Keratinocyte (primary cell): ENCODE measurements at regions not wholly inside any gene's neighbourhood (a gene's known extent, or its start where the extent isn't known, plus 50 kb on each side); places are given as distances from the start of the nearest gene placed in this dataset.

ENCODE experiments used
- DNase-seq: peaks from one replicate; pipeline ENCODE4 v3.0.0-alpha.2; 2011; ENCODE audit warnings: low read depth, missing footprints, low spot score
- FAIRE-seq: peaks from 2 replicates; lab custom pipeline; 2011; peaks lifted over from hg19 to GRCh38; lab: Jason Lieb, UNC
- H2AFZ ChIP-seq: 2 replicates; pipeline ENCODE4 v1.6.0; 2012; ENCODE audit warnings: low read length, control low read depth, inconsistent platforms; ENCODE audit not compliant: control insufficient read depth
- H3K27ac ChIP-seq: 2 replicates; pipeline ENCODE4 v1.5.1; 2011; ENCODE audit warnings: low read length; ENCODE audit not compliant: control insufficient read depth, insufficient read depth
- H3K27me3 ChIP-seq: 3 replicates; pipeline ENCODE4 v1.6.0; 2011; ENCODE audit warnings: low read length; ENCODE audit not compliant: control insufficient read depth, insufficient read depth; ENCODE audit errors: extremely low read depth
- H3K36me3 ChIP-seq, 2 experiments: 2 replicates in 1 of 2; 3 replicates in 1 of 2; pipeline ENCODE4 v1.5.1; 2011; ENCODE audit warnings: low read length in 2 of 2, mild to moderate bottlenecking in 1 of 2; ENCODE audit not compliant: control insufficient read depth in 2 of 2, insufficient read depth in 2 of 2; ENCODE audit errors: extremely low read depth in 1 of 2
- H3K4me1 ChIP-seq: 3 replicates; pipeline ENCODE4 v1.5.1; 2011; ENCODE audit warnings: low read length; ENCODE audit not compliant: control insufficient read depth, insufficient read depth; ENCODE audit errors: extremely low read depth
- H3K4me2 ChIP-seq: 3 replicates; pipeline ENCODE4 v1.6.0; 2011; ENCODE audit warnings: low read depth, low read length; ENCODE audit not compliant: control insufficient read depth, insufficient read depth; ENCODE audit errors: extremely low read depth
- H3K4me3 ChIP-seq, 3 experiments: fragments of 200-600 bp in 1 of 3; sonication (generic) in 1 of 3; 2 replicates in 2 of 3; 3 replicates in 1 of 3; pipeline ENCODE4 v1.5.1; 2011 to 2016; ENCODE audit warnings: low read length in 3 of 3, mild to moderate bottlenecking in 3 of 3, control low read depth in 2 of 3, inconsistent platforms in 1 of 3, low read depth in 1 of 3, mixed read lengths in 1 of 3, mixed run types in 1 of 3, moderate library complexity in 1 of 3; ENCODE audit not compliant: control insufficient read depth in 2 of 3, insufficient read depth in 2 of 3; ENCODE audit errors: extremely low read depth in 1 of 3
- H3K79me2 ChIP-seq: 2 replicates; pipeline ENCODE4 v1.6.0; 2012; ENCODE audit warnings: low read length; ENCODE audit not compliant: control insufficient read depth, insufficient read depth
- H3K9ac ChIP-seq: 3 replicates; pipeline ENCODE4 v1.6.0; 2011; ENCODE audit warnings: low read length; ENCODE audit not compliant: control insufficient read depth, insufficient read depth; ENCODE audit errors: extremely low read depth
- H3K9me1 ChIP-seq: 3 replicates; pipeline ENCODE4 v1.6.0; 2011; ENCODE audit warnings: low read length; ENCODE audit not compliant: control insufficient read depth, insufficient read depth; ENCODE audit errors: extremely low read depth
- H3K9me3 ChIP-seq: 2 replicates; pipeline ENCODE4 v1.5.1; 2012; ENCODE audit warnings: low read depth, low read length; ENCODE audit not compliant: control insufficient read depth
- H4K20me1 ChIP-seq: 3 replicates; pipeline ENCODE4 v1.6.0; 2011; ENCODE audit warnings: low read length; ENCODE audit not compliant: control insufficient read depth, insufficient read depth; ENCODE audit errors: extremely low read depth
- CTCF ChIP-seq, 3 experiments: IDR thresholded peaks in 1 of 3; conservative IDR thresholded peaks in 1 of 3; optimal IDR thresholded peaks in 1 of 3; 2 replicates in 2 of 3; 3 replicates in 1 of 3; pipeline versions ENCODE3 to v1.5.1; 2011; ENCODE audit warnings: low read length in 3 of 3, mild to moderate bottlenecking in 3 of 3, moderate library complexity in 2 of 3, control low read depth in 1 of 3, inconsistent platforms in 1 of 3; ENCODE audit not compliant: insufficient read depth in 2 of 3; ENCODE audit errors: extremely low read depth in 1 of 3
- EZH2 ChIP-seq: IDR thresholded peaks from one replicate; pipeline ENCODE4 v1.6.1; 2012; ENCODE audit warnings: inconsistent platforms, mild to moderate bottlenecking, low read length, moderate library complexity
- dilution Hi-C: fragments of 300-500 bp; cut with MboI; formaldehyde crosslinking; loops from one replicate; pipeline ENCODE4 v1.7.0; 2020; ENCODE audit warnings: low sequenced_read_pairs; ENCODE audit not compliant: extremely low pct_ligation_motif_present

- Histone ChIP-seq H3K9me1 (no peaks in the 10 kb centered on the region), H3K9ac (no peak overlapping the region), H3K27me3 (peaks cover 17% of the 10 kb centered on the region), H3K4me3 (no peak overlapping the region), H3K79me2 (no peaks in the 10 kb centered on the region), H3K9me3 (no peaks in the 10 kb centered on the region), H3K4me2 (no peak overlapping the region), H2AFZ (no peak overlapping the region), H4K20me1 (peaks cover 4% of the 10 kb centered on the region), H3K4me1 (no peaks in the 10 kb centered on the region), H3K36me3 (no peaks in the 10 kb centered on the region), H3K27ac (no peak overlapping the region)
- DNase-seq (no peak), FAIRE-seq (no peak)
- TF ChIP-seq CTCF (optimal IDR thresholded peaks at IDR 0.05 in 1 of 3, IDR thresholded peaks at IDR 0.05 in 1 of 3, conservative IDR thresholded peaks at IDR 0.05 in 1 of 3; ENCODE audit: extremely low read depth in 1 of 3, insufficient read depth in 2 of 3, low read length in 3 of 3) (no peak), EZH2 (no peak)
- dilution Hi-C loops, result no loop called here
Observed at GRCh38 chr12:111186347-111186746, 182.5 kb downstream of the PHETA1 start.

- dilution Hi-C loops, result no loop called here
- TF ChIP-seq CTCF (optimal IDR thresholded peaks at IDR 0.05 in 1 of 3, IDR thresholded peaks at IDR 0.05 in 1 of 3, conservative IDR thresholded peaks at IDR 0.05 in 1 of 3; ENCODE audit: extremely low read depth in 1 of 3, insufficient read depth in 2 of 3, low read length in 3 of 3), result no peak
- no peak for TF ChIP-seq EZH2
- Histone ChIP-seq H3K27me3 (peaks cover 22% of the 10 kb centered on the region), H3K4me1 (no peaks in the 10 kb centered on the region), H3K4me2 (no peak overlapping the region), H3K36me3 (no peaks in the 10 kb centered on the region), H3K9me3 (no peaks in the 10 kb centered on the region), H3K9me1 (no peaks in the 10 kb centered on the region), H3K27ac (no peak overlapping the region), H2AFZ (no peak overlapping the region), H4K20me1 (peaks cover 4% of the 10 kb centered on the region), H3K79me2 (no peaks in the 10 kb centered on the region), H3K9ac (no peak overlapping the region), H3K4me3 (no peak overlapping the region)
- DNase-seq, result no peak
- no peak for FAIRE-seq
Observed at GRCh38 chr12:111185889-111186227, 183.0 kb downstream of the PHETA1 start.
